H1 (cell line): ENCODE measurements at regions not wholly inside any gene's neighbourhood (a gene's known extent, or its start where the extent isn't known, plus 50 kb on each side); places are given as distances from the start of the nearest gene placed in this dataset.

ENCODE experiments used
- CTCF ChIA-PET: fragments of 300-600 bp; sonication (Branson Sonifier 250); formaldehyde crosslinking; loops from one replicate; lab custom pipeline; 2021; ENCODE audit not compliant: partially characterized antibody; lab: Charles Lee
- POLR2A ChIA-PET: fragments of 300-600 bp; sonication (Branson Sonifier 250); formaldehyde crosslinking; loops from one replicate; lab custom pipeline; 2021; ENCODE audit warnings: inconsistent platforms; ENCODE audit not compliant: partially characterized antibody; lab: Charles Lee
- DNase-seq, 2 experiments: peaks; one replicate each; pipeline versions ENCODE4 v3.0.0 to v3.0.0-alpha.2; 2010 to 2022; ENCODE audit warnings: low spot score in 2 of 2, low read depth in 1 of 2, mixed read lengths in 1 of 2
- FAIRE-seq: peaks from 2 replicates; lab custom pipeline; 2011; peaks lifted over from hg19 to GRCh38; lab: Jason Lieb, UNC
- H2AFZ ChIP-seq: 2 replicates; pipeline ENCODE4 v1.8.1; 2012; ENCODE audit warnings: low read length, inconsistent platforms
- H2AK5ac ChIP-seq: 2 replicates; pipeline ENCODE4 v1.6.1; 2013; ENCODE audit warnings: low read depth, low read length
- H2BK120ac ChIP-seq: replicated peaks from 2 replicates; pipeline ENCODE3; 2013; ENCODE audit warnings: low read depth, low read length, inconsistent platforms
- H2BK12ac ChIP-seq: 2 replicates; pipeline ENCODE4 v1.6.1; 2013; ENCODE audit warnings: low read depth, low read length
- H2BK15ac ChIP-seq: 2 replicates; pipeline ENCODE4 v1.6.1; 2013; ENCODE audit warnings: low read length
- H2BK20ac ChIP-seq: 2 replicates; pipeline ENCODE4 v1.6.1; 2013; ENCODE audit warnings: low read length
- H2BK5ac ChIP-seq: 2 replicates; pipeline ENCODE4 v1.6.1; 2013; ENCODE audit warnings: low read depth, low read length
- H3K14ac ChIP-seq: 2 replicates; pipeline ENCODE4 v1.6.1; 2013; ENCODE audit warnings: inconsistent platforms; ENCODE audit not compliant: insufficient read length
- H3K18ac ChIP-seq: 2 replicates; pipeline ENCODE4 v1.6.1; 2013; ENCODE audit warnings: low read length; ENCODE audit errors: extremely low read depth
- H3K23ac ChIP-seq: 2 replicates; pipeline ENCODE4 v1.6.1; 2013; ENCODE audit warnings: inconsistent platforms; ENCODE audit not compliant: insufficient read length
- H3K23me2 ChIP-seq: 2 replicates; pipeline ENCODE4 v1.6.1; 2013; ENCODE audit warnings: low read depth, low read length
- H3K27ac ChIP-seq: 2 replicates; pipeline ENCODE4 v1.6.1; 2011; ENCODE audit warnings: low read depth, low read length, inconsistent platforms
- H3K27me3 ChIP-seq, 4 experiments: replicated peaks in 1 of 4; 1 replicate in 1 of 4; 2 replicates in 3 of 4; pipeline versions ENCODE4 v1.6.1 to v1.8.1; 2011 to 2013; ENCODE audit warnings: low read length in 3 of 4, mild to moderate bottlenecking in 3 of 4, inconsistent platforms in 2 of 4, mixed read lengths in 2 of 4, moderate library complexity in 1 of 4; ENCODE audit not compliant: control insufficient read depth in 3 of 4, insufficient read depth in 3 of 4; ENCODE audit errors: extremely low read depth in 1 of 4
- H3K36me3 ChIP-seq, 4 experiments: 2 replicates each; pipeline versions ENCODE4 v1.6.1 to v1.8.1; 2011 to 2013; ENCODE audit warnings: mild to moderate bottlenecking in 4 of 4, low read length in 3 of 4, moderate library complexity in 2 of 4, control low read depth in 1 of 4, inconsistent platforms in 1 of 4; ENCODE audit not compliant: insufficient read depth in 4 of 4, control insufficient read depth in 2 of 4
- H3K4ac ChIP-seq: replicated peaks from 2 replicates; pipeline ENCODE3; 2013; ENCODE audit warnings: low read length, low read depth, mixed read lengths, inconsistent platforms; ENCODE audit not compliant: insufficient read length
- H3K4me1 ChIP-seq, 4 experiments: replicated peaks in 1 of 4; 1 replicate in 1 of 4; 2 replicates in 3 of 4; pipeline versions ENCODE4 v1.6.1 to v1.8.1; 2011 to 2013; ENCODE audit warnings: low read length in 3 of 4, inconsistent platforms in 2 of 4, mixed read lengths in 1 of 4; ENCODE audit not compliant: insufficient read depth in 4 of 4, control insufficient read depth in 3 of 4
- H3K4me2 ChIP-seq, 2 experiments: 2 replicates each; pipeline versions ENCODE4 v1.6.1 to v1.8.1; 2011 to 2013; ENCODE audit warnings: low read depth in 2 of 2, low read length in 2 of 2, control low read depth in 1 of 2, inconsistent platforms in 1 of 2, mild to moderate bottlenecking in 1 of 2; ENCODE audit not compliant: insufficient read depth in 1 of 2
- H3K4me3 ChIP-seq, 4 experiments: fragments of 200-600, 300-600 bp in 1 of 4; sonication (generic), shearing (Covaris generic), sonication (Bioruptor Twin) in 1 of 4; 2 replicates each; pipeline versions ENCODE4 v1.5.1 to v1.8.1; 2011 to 2016; ENCODE audit warnings: low read length in 4 of 4, low read depth in 3 of 4, control low read depth in 2 of 4, inconsistent platforms in 2 of 4, mild to moderate bottlenecking in 2 of 4, mixed read lengths in 1 of 4, moderate library complexity in 1 of 4; ENCODE audit not compliant: insufficient read depth in 2 of 4; ENCODE audit errors: extremely low read depth in 1 of 4
- H3K56ac ChIP-seq: replicated peaks from 2 replicates; pipeline ENCODE3; 2013; ENCODE audit warnings: low read depth, mild to moderate bottlenecking, mixed read lengths, low read length, inconsistent platforms; ENCODE audit not compliant: insufficient read length
- H3K79me1 ChIP-seq: 2 replicates; pipeline ENCODE4 v1.6.1; 2013; ENCODE audit warnings: low read depth, low read length, control low read depth
- H3K79me2 ChIP-seq, 2 experiments: 2 replicates each; pipeline versions ENCODE4 v1.6.1 to v1.8.1; 2012 to 2013; ENCODE audit warnings: low read length in 2 of 2, mild to moderate bottlenecking in 2 of 2, inconsistent platforms in 1 of 2; ENCODE audit not compliant: insufficient read depth in 2 of 2, control insufficient read depth in 1 of 2
- H3K9ac ChIP-seq, 4 experiments: replicated peaks in 1 of 4; 1 replicate in 1 of 4; 2 replicates in 3 of 4; pipeline versions ENCODE4 v1.6.1 to v1.8.1; 2011 to 2013; ENCODE audit warnings: low read depth in 3 of 4, low read length in 3 of 4, control low read depth in 2 of 4, mild to moderate bottlenecking in 2 of 4, moderate library complexity in 2 of 4, inconsistent platforms in 1 of 4; ENCODE audit errors: extremely low read depth in 1 of 4
- H3K9me3 ChIP-seq, 2 experiments: 2 replicates each; pipeline versions ENCODE4 v1.6.1 to v1.8.1; 2012 to 2013; ENCODE audit warnings: mild to moderate bottlenecking in 2 of 2, moderate library complexity in 2 of 2, control low read depth in 1 of 2, inconsistent platforms in 1 of 2, low read depth in 1 of 2, low read length in 1 of 2, mixed read lengths in 1 of 2; ENCODE audit not compliant: insufficient read depth in 2 of 2
- H4K20me1 ChIP-seq, 2 experiments: replicated peaks in 1 of 2; 2 replicates each; pipeline versions ENCODE3 to v1.8.1; 2011 to 2013; ENCODE audit warnings: inconsistent platforms in 2 of 2, low read length in 2 of 2, mild to moderate bottlenecking in 1 of 2; ENCODE audit not compliant: insufficient read depth in 2 of 2, control insufficient read depth in 1 of 2
- H4K5ac ChIP-seq: 2 replicates; pipeline ENCODE4 v1.6.1; 2013; ENCODE audit warnings: low read length, low read depth, mixed read lengths, inconsistent platforms; ENCODE audit not compliant: insufficient read length
- H4K8ac ChIP-seq: 2 replicates; pipeline ENCODE4 v1.8.0; 2013; ENCODE audit warnings: mild to moderate bottlenecking, moderate library complexity, low read length, inconsistent platforms; ENCODE audit not compliant: insufficient read depth; ENCODE audit errors: extremely low read depth
- H4K91ac ChIP-seq: replicated peaks from 2 replicates; pipeline ENCODE3; 2013; ENCODE audit warnings: low read length, mixed read lengths, inconsistent platforms; ENCODE audit not compliant: insufficient read length
- EP300 ChIP-seq, 2 experiments: IDR thresholded peaks; 1 replicate in 1 of 2; 2 replicates in 1 of 2; pipeline ENCODE4 v1.6.1; 2011 to 2012; ENCODE audit warnings: low read depth in 2 of 2, low read length in 2 of 2, mild to moderate bottlenecking in 2 of 2, borderline replicate concordance in 1 of 2, inconsistent platforms in 1 of 2, moderate library complexity in 1 of 2
- HDAC2 ChIP-seq, 2 experiments: fragments of 300-600 bp in 1 of 2; sonication (generic) in 1 of 2; IDR thresholded peaks; 2 replicates each; pipeline ENCODE4 v1.6.1; 2011 to 2012; ENCODE audit warnings: low read depth in 2 of 2, low read length in 2 of 2, mild to moderate bottlenecking in 2 of 2, moderate library complexity in 2 of 2, borderline replicate concordance in 1 of 2, inconsistent platforms in 1 of 2
- RNF2 ChIP-seq: fragments of 200-900, 300-1000 bp; sonication (generic); IDR thresholded peaks from 2 replicates; pipeline ENCODE4 v1.7.1; 2016; ENCODE audit warnings: borderline replicate concordance, low read depth, mild to moderate bottlenecking, antibody characterized with exemption, low read length; ENCODE audit not compliant: poor library complexity, severe bottlenecking; ENCODE audit errors: missing control alignments
- WGBS, 2 experiments: shearing (Covaris generic) in 1 of 2; methylation state at CpG; one replicate each; pipeline versions ENCODE4 v1.1.6 to v1.1.7; 2013 to 2015; ENCODE audit warnings: low lambda C conversion rate in 2 of 2, mixed read lengths in 2 of 2, inconsistent platforms in 1 of 2, low coverage in 1 of 2, missing lambda C conversion rate in 1 of 2; ENCODE audit not compliant: insufficient replicate concordance in 2 of 2, insufficient coverage in 1 of 2, insufficient read length in 1 of 2; ENCODE audit errors: extremely low coverage in 1 of 2, missing lambda C conversion rate in 1 of 2; 5-methylcytosine and 5-hydroxymethylcytosine counted together

- Histone ChIP-seq H4K8ac (no peak overlapping the region), H2BK5ac (no peak overlapping the region), H3K23me2 (no peaks in the 10 kb centered on the region), H2BK15ac (no peak overlapping the region), H2AK5ac (no peak overlapping the region), H3K36me3 (no peaks in the 10 kb centered on the region), H3K4ac (no peak overlapping the region), H2BK120ac (no peak overlapping the region), H3K56ac (no peak overlapping the region), H2AFZ (no peak overlapping the region), H2BK20ac (no peak overlapping the region), H3K27ac (no peak overlapping the region), H3K18ac (no peak overlapping the region), H4K91ac (no peak overlapping the region), H3K4me2 (no peak overlapping the region), H3K9me3 (no peaks in the 10 kb centered on the region; a peak in 1 of 4 replicates), H3K9ac (no peak overlapping the region), H2BK12ac (no peak overlapping the region), H3K79me2 (no peaks in the 10 kb centered on the region), H3K4me1 (no peaks in the 10 kb centered on the region), H3K14ac (no peak overlapping the region), H3K23ac (no peak overlapping the region), H3K79me1 (no peaks in the 10 kb centered on the region), H3K27me3 (no peaks in the 10 kb centered on the region), H4K5ac (no peak overlapping the region), H4K20me1 (no peaks in the 10 kb centered on the region), H3K4me3 (no peak overlapping the region)
- ChIA-PET POLR2A (no interaction called here), CTCF (no interaction called here)
- no peak for DNase-seq
- TF ChIP-seq EP300 (IDR thresholded peaks at IDR 0.05; ENCODE audit: borderline replicate concordance in 1 of 2, low read depth in 2 of 2, low read length in 2 of 2) (no peak), RNF2 (no peak), HDAC2 (IDR thresholded peaks at IDR 0.05; ENCODE audit: borderline replicate concordance in 1 of 2, low read depth in 2 of 2, low read length in 2 of 2) (no peak)
- WGBS, 2 experiments, result 98% methylated on average over 15 of the region's 16 CpGs; no CpG with 5 or more reads in 1 of the 2 experiments
- FAIRE-seq, result no peak
Measured at GRCh38 chrX:37078434-37078703, 70.2 kb downstream of the FAM47C start.
